NCI-H524 treated with DMSO at 0.1 percent for 48 hours (cell line): ENCODE measurements at regions not wholly inside any gene's neighbourhood (a gene's known extent, or its start where the extent isn't known, plus 50 kb on each side); places are given as distances from the start of the nearest gene placed in this dataset.

Experiments used
- DNase-seq: peaks from one replicate; lab custom pipeline; 2025; lab: John Stamatoyannopoulos, UW

GRCh38 chr11:19366992-19367709 lies 126.4 kb upstream of the E2F8 start:
- no peak for DNase-seq

GRCh38 chr11:19365743-19366410 lies 125.1 kb upstream of the E2F8 start:
- no peak for DNase-seq

GRCh38 chr11:19359221-19360000 lies 118.7 kb upstream of the E2F8 start:
- no peak for DNase-seq

GRCh38 chr11:19357943-19358342 lies 117.2 kb upstream of the E2F8 start:
- no peak for DNase-seq

- no peak for DNase-seq
These were observed 114.9 kb upstream of the E2F8 start for GRCh38 chr11:19355601-19356000.

GRCh38 chr11:19353287-19353850 lies 112.6 kb upstream of the E2F8 start:
- no peak for DNase-seq

GRCh38 chr11:19352771-19353160 lies 112.0 kb upstream of the E2F8 start:
- no peak for DNase-seq

- DNase-seq = peak; percentile 22
These were observed 111.5 kb upstream of the E2F8 start for GRCh38 chr11:19352072-19352770.

- DNase-seq = no peak
These were observed 110.7 kb upstream of the E2F8 start for GRCh38 chr11:19351426-19351825.

- DNase-seq = no peak
These were observed 109.4 kb upstream of the E2F8 start for GRCh38 chr11:19350160-19350559.

GRCh38 chr11:19349340-19350025 lies 108.7 kb upstream of the E2F8 start:
- no peak for DNase-seq

GRCh38 chr11:19347911-19348310 lies 107.2 kb upstream of the E2F8 start:
- no peak for DNase-seq

GRCh38 chr11:19345848-19346681 lies 105.3 kb upstream of the E2F8 start:
- no peak for DNase-seq

- no peak for DNase-seq
These were observed 104.7 kb upstream of the E2F8 start for GRCh38 chr11:19345519-19345847.

- no peak for DNase-seq
These were observed 104.1 kb upstream of the E2F8 start for GRCh38 chr11:19344661-19345518.

GRCh38 chr11:19342036-19342435 lies 101.3 kb upstream of the E2F8 start:
- no peak for DNase-seq

- no peak for DNase-seq
These were observed 97.6 kb upstream of the E2F8 start for GRCh38 chr11:19338375-19338774.

- no peak for DNase-seq
These were observed 97.0 kb upstream of the E2F8 start for GRCh38 chr11:19337779-19338178.

GRCh38 chr11:19336331-19336730 lies 95.6 kb upstream of the E2F8 start:
- DNase-seq = no peak

GRCh38 chr11:19332476-19332875 lies 91.7 kb upstream of the E2F8 start:
- no peak for DNase-seq
